HG03521 (cell line): ENCODE measurements at regions not wholly inside any gene's neighbourhood (a gene's known extent, or its start where the extent isn't known, plus 50 kb on each side); places are given as distances from the start of the nearest gene placed in this dataset.

ENCODE experiments used
- ATAC-seq: cut with Tn5 transposase; IDR thresholded peaks from one replicate; pipeline ENCODE4 v1.9.1; 2021; ENCODE audit warnings: mild to moderate bottlenecking, moderate library complexity; ENCODE audit not compliant: unreplicated experiment

DNA sequence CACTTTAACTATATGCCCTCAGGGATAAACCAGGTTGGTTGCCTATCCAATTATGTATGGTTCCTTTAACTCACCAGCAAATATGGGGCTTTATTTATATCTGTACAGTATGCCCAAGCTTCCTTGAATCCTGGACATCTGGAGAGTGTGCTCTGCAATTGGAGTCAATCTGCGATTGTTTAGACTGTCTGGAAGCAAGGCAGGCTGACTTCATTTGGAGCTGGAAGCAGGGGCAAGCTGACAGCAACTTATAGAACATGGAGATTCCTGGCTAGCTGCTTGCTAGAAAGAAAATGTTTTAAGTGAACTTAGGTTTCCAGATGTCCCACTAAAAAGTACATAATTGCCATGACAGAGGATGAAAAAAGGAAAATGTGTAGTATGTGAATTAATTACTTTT is 63.7 kb upstream of the TPRG1 start:
- ATAC-seq: no peak

DNA sequence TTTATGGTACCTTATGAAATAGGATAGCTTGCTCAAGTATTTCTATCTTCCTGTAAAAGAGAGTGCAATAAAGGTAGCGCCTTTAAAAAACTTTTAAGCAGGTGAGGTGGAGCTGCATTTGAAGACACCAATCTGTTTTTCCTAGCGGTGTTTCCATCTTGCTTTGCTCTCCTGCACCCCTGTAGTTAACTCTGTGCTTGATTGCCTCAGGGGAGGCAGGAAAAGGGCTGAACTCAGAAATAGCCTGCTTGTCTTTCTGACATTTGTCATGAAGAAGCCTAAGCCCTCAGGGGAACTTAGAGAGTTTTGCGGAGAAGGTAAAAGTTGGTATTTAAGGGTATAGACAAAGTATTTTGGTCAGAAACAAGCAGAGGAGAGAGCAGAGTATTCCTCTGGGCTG is 63.0 kb upstream of the TPRG1 start:
- no peak for ATAC-seq

DNA sequence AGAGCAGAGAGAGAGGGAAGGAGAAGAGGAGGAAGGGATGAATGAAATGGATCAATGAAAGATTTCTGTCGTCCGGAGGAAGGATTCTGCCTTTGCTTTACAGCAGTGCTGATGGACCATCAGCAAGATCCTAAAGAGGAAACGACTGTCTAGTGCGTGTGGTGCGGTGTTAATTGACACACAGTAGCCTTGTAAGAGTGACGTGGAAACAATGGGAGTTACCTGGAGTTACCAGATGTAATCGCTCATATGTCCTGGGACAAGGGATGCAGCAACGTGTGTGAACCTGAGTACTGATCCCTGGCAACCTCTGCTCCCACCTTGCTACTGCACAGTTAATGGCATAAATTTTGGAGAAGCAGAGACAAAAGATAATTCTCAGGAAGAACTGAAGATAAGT is 62.6 kb upstream of the TPRG1 start:
- ATAC-seq: no peak

DNA sequence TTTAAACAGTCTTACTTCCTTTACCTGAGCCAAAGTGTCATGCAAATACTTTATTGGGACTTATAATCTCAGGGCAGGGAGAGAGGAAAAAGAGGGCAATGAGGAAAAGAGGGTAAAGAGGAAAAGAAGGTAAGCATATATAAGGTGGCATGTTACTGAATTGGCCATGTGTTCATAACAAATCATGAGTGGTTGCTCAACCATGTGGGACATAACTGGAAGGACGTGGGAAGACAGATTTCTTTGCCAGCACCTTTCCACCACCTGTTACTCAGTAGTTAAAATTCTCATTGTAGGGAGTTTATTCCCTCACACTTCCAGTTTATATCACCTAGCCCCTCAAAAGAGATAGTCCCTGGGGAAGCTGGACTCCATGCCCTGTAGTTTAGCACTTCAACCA is 54.7 kb upstream of the TPRG1 start:
- no peak for ATAC-seq

DNA sequence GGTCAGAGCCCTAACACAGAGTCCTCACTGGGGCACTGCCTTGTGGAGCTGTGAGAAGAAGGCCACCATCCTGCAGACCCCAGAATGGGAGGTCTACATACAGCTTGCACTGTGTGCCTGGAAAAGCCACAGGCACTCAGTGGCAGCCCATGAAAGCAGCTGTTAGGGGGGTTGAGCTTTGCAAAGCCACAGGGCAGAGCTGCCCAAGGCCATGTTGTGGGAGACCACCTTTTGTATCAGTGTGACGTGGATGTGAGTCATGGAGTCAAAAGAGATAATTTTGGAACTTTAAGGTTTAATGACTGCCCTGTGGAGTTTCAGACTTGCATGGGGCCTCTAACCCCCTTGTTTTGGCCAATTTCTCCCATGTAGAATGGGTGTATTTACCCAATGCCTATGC is 52.9 kb upstream of the TPRG1 start:
- no peak for ATAC-seq

DNA sequence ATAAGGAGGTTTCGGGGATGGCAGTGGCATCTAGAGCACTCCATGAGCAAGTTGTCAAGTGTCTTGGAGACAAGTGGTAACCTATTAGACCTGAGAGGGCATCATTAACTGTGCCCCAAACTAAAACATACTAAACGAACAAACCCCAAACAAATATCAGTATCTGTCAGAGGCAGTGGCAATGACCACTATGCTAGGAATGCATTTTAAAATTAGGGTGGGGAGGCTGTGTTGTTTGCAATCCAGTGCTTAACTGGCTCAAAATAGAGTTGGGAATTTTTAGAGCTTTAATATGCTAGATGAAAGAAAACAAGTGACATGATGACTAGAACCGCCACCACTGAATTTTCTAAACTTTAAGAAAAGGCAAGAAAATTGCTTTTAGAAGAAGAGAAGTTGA is 51.8 kb upstream of the TPRG1 start:
- no peak for ATAC-seq

DNA sequence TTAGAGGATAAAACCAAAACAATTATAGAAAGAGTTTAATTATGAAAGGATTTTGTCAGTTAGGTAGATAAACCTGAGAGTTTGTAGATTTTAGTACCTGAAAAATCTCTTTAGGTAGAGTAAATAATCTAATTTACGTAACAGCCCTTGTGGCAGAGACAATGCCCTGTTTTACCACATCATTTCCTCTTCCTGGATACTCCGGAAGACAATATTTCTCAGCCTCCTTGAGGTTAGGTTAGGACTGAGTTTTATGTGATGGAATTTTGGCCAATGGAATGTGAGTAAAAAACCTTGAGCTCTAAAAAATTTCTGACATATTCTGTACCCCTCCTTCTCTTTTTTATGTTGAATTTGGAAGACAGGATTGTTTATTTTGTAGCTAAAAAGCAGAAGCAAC is 50.7 kb upstream of the TPRG1 start:
- no peak for ATAC-seq
